OCI-LY3 (cell line): ENCODE measurements at regions not wholly inside any gene's neighbourhood (a gene's known extent, or its start where the extent isn't known, plus 50 kb on each side); places are given as distances from the start of the nearest gene placed in this dataset.

Experiments
- CTCF ChIP-seq: fragments of 200-600, 300-600 bp; sonication (generic); IDR thresholded peaks from 2 replicates; pipeline ENCODE4 v1.5.1; 2014; ENCODE audit warnings: antibody characterized with exemption, low read length, low read depth
- EZH2phosphoT487 ChIP-seq: fragments of 200-600 bp; shearing (Covaris generic); IDR thresholded peaks from 2 replicates; pipeline ENCODE4 v1.6.1; 2018; ENCODE audit warnings: antibody characterized with exemption, mixed run types, low read depth

- TF ChIP-seq CTCF = no peak
- TF ChIP-seq EZH2phosphoT487 = no peak
Measured at GRCh38 chr6:148128014-148128730, 214.5 kb upstream of the SASH1 start.
